GM12864 (cell line): ENCODE measurements at regions not wholly inside any gene's neighbourhood (a gene's known extent, or its start where the extent isn't known, plus 50 kb on each side); places are given as distances from the start of the nearest gene placed in this dataset.

Source experiments
- DNase-seq: peaks from one replicate; pipeline ENCODE4 v3.0.0-alpha.2; 2011; ENCODE audit warnings: low read depth
- H3K4me3 ChIP-seq: 2 replicates; pipeline ENCODE4 v1.5.1; 2011; ENCODE audit warnings: mild to moderate bottlenecking, low read depth, low read length, control low read depth
- TF ChIP-seq, protein P1 (sequence below): IDR thresholded peaks from 2 replicates; pipeline ENCODE4 v1.5.1; 2011; ENCODE audit warnings: low read depth, mild to moderate bottlenecking, moderate library complexity, low read length, control low read depth, inconsistent platforms; ENCODE audit errors: missing control alignments

DNA sequence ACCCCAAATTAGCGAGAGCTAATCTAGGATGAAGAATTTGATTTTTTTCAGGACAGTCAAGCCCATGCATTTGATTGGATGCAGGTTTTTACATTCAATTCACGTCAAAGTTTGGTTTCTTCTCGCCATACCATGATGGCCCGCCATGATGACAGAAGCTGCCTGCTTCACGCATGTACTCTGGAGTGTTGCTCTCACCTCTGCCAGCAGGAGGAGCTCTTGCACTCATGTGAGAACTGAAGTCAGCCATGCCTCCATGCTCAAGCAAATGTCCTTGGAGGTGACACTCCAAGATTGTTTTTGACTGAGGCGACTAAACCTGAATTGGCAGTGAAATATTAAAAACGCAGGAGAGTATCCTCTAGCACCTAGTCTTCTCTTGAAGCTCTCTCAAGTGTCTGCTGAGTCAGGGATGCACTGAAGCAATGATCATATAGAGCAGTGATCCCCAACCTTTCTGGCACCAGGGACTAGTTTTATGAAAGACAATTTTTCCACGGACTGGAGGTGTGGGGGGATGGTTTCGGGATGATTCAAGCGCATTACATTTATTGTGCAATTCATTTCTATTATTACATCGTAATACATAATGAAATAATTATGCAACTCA is 120.9 kb downstream of the SAMMSON start:
- peak; percentile 73 for DNase-seq
- TF ChIP-seq, protein P1, sequence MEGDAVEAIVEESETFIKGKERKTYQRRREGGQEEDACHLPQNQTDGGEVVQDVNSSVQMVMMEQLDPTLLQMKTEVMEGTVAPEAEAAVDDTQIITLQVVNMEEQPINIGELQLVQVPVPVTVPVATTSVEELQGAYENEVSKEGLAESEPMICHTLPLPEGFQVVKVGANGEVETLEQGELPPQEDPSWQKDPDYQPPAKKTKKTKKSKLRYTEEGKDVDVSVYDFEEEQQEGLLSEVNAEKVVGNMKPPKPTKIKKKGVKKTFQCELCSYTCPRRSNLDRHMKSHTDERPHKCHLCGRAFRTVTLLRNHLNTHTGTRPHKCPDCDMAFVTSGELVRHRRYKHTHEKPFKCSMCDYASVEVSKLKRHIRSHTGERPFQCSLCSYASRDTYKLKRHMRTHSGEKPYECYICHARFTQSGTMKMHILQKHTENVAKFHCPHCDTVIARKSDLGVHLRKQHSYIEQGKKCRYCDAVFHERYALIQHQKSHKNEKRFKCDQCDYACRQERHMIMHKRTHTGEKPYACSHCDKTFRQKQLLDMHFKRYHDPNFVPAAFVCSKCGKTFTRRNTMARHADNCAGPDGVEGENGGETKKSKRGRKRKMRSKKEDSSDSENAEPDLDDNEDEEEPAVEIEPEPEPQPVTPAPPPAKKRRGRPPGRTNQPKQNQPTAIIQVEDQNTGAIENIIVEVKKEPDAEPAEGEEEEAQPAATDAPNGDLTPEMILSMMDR, result peak; percentile 98
- no peak overlapping the region for H3K4me3 ChIP-seq

DNA sequence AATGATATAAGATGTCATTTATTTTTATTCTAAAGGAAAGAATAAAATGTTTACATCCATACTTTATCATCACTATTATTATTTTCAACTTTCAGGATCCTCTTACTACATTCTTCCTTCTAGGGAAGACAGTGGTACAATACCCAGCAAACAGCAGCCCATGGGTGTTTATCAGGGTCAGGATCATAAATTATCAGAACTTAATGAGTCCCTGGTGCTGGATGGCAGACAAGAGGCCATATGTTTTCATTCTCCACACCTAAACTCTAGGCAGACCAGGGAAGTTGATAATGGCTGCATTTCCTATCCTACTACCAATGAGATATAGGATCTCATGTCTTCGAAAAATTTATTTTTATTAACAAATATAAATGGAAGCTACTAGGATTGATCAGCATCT is 127.7 kb downstream of the SAMMSON start:
- no peak for DNase-seq
- TF ChIP-seq, protein P1, result no peak
- H3K4me3 ChIP-seq, result no peak overlapping the region

DNA sequence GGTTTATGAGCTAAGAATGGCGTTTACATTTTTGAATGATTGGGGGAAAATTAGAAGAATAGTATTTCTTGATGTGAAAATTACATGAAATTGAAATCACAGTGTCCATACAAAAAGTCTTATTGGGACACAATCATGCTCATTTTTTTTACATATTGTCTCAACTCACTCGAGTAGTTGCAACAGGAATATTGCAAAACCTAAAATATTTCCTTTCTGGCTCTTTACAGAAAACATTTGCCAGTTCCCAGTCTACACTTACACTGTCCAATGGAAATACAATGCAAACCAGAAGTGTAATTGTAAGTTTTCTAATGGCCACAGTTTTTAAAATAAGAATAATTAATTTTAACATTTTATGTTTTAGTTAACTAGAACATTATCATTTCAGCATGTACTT is 137.8 kb downstream of the SAMMSON start:
- TF ChIP-seq, protein P1, result no peak
- no peak overlapping the region for H3K4me3 ChIP-seq
- DNase-seq, result no peak

DNA sequence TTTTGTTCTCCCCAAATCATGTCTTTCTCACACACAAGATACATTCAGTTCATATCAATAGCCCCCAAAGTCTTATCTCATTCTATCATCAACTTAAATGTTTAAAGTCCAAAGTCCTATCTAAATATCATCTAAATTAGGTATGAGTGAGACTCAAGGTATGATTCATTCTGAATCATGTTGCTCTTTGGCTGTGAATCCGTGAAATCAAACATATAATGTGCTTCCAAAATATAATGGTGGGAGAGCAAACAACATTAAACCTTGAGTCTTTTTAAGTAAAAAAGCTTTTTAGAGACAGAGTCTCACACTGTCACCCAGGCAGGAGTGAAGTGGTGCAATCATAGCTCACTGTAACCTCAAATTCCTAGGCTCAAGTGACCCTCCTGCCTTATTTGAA is 139.1 kb downstream of the SAMMSON start:
- no peak overlapping the region for H3K4me3 ChIP-seq
- no peak for DNase-seq
- TF ChIP-seq, protein P1, result no peak
